Activated CD8-positive, alpha-beta memory T cell treated with anti-CD3 and anti-CD28 coated beads for 24 hours (primary cell): ENCODE measurements at regions not wholly inside any gene's neighbourhood (a gene's known extent, or its start where the extent isn't known, plus 50 kb on each side); places are given as distances from the start of the nearest gene placed in this dataset.
A peak's percentile ranks its signal among the peaks of the same experiment; 100 is the strongest.
"Not testable (repeated sequence)": the region's sequence is repeated elsewhere in the genome, so short reads cannot be mapped to it uniquely, and the experiment has no call there.

ENCODE experiments used
- DNase-seq: peaks from one replicate; pipeline ENCODE4 v3.0.0-alpha.2; 2020

DNA sequence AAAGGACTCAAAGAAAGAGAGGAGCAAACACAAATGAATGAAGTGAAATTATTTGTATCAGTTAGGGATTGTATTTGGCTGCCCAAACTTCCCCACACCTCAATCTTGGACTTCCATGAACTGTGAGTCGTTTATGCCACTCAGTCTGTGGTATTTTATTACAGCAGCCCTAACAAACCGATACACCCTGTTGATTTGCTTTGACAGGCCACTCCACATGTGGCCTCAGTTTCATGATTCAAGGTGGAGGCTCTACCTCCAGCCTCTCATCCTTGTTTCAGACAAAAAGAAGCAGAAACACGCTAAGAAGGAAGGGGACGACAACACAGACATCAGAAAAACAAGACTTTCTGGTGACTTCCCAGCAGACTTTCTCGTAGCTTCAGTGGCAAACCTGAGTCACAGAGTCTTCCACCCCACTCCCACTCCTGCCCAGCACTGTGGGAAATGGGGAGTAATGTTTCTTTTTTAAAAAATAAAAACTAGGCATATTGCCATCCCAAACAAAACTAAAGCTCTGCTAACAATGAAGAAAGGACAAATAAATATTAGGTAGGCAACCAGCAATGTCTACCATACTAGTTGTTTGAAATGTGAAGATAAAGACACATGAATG, 52.2 kb upstream of the ABCA1 start:
- no peak for DNase-seq

DNA sequence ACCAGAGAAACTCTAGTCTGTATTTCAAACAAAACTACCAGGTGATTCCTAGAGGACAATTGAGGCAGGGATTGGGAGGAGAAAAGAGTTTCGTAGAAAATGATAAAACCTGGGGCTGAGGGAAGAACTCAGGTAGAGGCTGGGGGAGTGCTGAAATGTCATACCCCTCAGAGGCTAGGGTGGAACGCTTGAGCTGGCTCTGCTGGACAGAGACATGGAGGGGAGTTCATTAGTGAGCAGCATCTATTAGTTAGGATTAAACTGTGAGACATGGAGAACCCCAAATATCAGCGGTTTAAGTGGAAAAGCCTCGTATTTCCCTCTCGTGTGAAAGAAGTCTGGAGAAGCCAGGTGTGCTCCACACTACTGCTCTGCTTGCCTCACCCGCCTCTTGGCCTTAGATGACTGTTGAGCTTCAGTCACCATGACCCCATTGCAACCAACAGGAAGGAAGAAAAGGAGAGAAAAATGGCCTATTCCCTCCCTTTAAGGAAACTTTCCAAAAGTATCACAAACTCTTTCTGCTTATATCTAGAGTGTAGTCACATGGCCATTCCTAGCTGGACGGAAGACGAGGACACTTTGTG, 53.7 kb upstream of the ABCA1 start:
- no peak for DNase-seq

DNA sequence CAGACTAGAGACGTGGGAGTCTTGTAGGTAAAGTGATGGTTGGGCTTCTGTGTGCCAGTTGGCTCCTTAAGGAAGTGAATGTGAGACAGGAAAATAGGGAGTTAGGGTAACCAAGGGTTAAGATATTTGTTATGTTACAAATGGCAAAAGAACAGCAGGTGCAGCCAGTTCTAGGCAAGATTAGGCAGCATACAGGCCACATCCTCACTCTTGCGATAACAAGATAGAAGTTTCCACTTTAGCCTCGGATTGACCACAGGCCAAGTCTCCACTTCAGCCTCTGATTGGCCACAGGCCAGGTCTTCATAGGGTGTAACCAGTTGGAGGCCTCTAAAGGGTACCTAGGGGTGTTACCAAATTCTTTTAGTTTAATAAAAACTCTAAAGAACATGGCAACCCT, 54.6 kb upstream of the ABCA1 start:
- DNase-seq: no peak

DNA sequence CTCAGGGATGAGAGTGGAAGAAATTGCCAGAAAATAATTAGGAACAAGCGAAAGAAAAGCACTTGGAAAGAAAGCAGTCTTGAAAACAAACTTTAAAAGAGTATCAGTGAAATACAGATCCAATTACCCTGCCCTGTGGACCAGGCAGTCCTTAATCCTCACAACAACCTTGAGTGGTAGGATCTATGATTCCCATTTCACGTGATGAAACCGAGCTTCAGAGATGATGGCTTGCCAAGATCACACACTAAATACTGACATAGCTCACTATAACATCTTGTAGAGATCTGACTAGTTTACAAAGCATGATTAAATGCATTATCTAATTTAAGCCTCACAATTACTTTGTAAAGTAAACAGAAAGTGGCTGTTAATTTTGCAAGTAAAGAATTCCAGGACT, 55.5 kb upstream of the ABCA1 start:
- no peak for DNase-seq

DNA sequence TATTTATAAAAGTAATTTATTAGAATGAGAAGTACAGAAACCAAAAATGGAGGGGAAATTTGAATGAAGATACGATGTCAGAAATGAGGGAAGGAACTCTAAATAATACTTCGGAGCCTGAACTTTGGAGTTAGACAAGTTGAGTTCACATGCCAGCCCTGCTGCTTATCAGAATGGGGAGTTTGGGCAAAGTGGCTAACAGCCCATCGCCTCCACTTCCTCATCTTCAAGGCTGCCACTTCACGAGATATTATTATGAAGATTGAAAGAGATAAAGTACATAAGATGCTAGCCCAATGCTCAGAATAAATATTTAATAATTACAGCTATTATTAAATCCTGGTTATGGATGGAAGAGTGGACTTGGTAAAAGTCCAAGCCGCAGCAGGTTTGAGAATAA, 56.2 kb upstream of the ABCA1 start:
- DNase-seq: no peak

DNA sequence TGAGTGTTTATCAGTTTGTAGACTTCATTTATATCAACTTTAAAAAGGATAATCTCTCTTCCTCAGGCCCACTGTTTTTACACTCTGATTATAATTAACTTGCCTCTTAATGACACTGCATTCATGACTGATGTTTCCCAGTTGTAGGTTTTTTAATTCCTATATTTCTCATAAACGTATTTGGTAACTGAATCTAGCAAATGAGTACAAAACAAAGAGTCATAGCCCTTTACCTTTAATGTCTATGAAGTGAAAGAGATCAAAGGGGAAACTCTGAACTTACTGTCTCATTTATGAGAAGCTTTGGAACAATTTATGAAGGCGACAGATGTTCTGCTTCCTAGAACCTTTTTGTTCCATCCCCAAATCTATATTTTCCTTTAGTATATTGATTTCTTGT, 56.6 kb upstream of the ABCA1 start:
- no peak for DNase-seq

DNA sequence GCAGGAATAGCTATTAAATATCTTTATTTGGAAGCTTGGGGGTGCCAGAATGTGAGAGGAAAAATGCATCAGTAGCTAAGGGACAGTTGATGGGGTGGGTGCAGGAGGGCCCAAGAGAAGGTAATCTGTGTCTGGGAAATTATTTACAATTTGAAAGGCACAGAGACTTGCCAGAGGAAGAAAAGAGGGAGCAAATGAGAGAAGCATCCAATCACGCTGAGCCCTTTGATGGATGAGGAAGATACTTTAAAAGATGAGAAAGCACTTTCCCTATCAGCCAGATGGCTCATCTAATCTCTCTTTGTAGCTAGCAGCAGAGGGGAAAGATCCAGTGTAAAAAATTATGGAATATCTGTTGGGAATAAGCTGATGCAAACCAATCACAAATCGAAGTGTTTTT, 57.0 kb upstream of the ABCA1 start:
- no peak for DNase-seq

DNA sequence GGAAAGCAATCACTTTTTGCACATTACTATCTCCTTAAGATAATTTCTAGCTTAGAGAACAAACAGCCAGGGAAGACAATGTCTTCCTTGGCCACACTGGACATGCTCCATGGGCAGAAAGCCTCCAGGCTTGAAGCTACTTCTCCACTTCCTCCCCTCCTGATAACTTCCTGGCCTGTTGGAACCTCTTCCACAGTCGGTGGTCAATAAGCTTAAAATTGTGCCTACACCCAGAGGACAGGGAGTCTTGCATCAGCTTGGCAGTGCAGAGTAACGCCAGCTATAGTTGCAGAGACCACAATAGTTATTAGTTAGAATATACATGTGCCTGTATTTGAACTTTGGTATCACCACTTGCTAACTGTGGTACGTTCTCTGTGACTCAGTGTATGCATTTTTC, 58.1 kb upstream of the ABCA1 start:
- DNase-seq: no peak

DNA sequence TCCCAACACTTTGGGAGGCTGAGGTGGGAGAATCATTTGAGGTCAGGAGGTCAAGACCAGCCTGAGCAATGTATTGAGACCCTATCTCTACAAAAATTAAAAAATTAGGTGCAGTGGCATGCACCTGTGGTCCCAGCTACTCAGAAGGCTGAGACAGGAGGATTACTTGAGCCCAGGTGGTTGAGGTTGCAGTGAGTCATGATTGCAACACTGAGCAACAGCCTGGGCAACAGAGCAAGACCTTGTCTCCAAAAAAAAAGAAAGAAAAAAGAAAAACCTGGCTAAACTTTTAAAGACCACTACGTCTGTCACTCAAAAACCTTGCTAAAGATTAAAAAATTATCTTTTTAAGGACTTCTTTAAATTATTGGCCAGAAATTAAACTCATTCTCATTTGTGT, 59.8 kb upstream of the ABCA1 start:
- no peak for DNase-seq

DNA sequence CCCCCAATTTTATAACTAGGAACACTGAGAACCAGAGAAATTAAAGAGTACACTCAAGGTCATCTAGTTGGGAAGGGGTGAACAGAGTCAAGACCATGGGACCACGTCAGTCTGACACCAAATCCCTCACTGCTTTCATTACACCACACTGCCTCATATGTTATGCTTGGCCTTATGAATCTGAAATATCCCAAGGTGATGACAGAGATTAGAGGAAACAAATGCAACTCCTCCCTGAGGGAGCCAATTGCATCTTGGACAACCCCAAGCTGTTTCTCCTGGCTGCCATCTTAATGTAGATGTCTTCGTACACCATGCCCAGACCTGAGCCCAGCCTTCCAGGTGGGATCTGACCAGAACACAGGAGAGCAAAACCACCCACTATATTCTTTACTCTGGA, 60.6 kb upstream of the ABCA1 start:
- no peak for DNase-seq

DNA sequence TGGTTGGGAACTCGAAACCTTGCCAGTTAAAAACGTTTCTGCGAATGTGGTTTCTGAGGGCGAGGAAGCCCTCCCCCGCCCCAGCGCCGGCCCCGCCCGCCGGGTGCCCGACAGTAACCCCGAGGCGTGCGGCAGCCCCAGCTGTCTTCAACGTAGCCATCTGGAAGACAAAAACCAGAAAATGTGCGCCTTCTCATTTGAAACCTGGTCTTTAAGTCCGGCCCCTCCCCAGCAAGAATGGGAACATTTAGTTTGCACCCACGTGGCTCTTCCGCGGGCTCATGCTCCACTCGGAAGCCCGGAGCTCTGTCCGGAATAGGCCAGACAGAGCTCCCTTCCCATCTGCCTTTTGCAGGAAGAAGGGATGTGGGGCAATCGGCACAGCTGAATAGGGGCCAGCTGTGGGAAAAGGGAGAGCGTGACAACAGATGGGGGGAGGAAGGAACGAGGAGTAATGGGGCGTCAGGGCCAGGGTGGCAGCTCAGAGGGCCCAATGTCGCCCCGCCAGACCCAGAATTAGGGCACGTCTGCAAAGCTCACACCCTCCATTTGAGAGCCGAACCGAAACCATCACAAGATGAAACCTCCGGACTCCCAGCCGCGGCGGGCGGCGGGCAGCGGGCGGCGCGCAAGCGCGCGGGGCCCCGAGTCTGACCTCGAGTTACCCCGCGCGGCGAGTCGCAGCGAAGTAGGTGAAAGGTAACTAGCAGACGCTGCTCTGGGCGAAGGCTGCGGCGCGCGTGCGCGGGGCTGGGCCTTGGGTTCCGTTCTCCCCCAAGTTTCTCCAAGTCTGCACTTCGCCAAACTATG, 63.4 kb upstream of the ABCA1 start:
- peak; percentile 89 for DNase-seq

DNA sequence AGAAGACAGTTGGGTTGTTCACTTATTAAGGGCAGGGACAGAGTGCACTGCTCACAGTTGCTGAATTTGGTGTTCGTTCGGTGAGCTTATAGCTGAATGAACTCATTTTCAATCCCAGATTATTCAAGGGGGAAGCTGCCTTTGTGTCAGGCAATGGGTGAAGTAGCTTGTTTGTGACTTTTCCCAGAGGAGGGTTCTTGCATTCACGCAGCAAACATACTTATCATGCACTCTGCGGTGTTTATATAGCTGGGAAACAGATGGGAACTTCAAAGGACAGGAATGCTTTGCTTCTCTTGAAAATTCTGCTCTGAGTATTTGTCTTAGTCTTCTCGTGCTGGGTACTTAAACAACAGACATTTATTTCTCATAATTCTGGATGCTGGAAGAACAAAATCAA, 64.7 kb upstream of the ABCA1 start:
- DNase-seq: no peak

DNA sequence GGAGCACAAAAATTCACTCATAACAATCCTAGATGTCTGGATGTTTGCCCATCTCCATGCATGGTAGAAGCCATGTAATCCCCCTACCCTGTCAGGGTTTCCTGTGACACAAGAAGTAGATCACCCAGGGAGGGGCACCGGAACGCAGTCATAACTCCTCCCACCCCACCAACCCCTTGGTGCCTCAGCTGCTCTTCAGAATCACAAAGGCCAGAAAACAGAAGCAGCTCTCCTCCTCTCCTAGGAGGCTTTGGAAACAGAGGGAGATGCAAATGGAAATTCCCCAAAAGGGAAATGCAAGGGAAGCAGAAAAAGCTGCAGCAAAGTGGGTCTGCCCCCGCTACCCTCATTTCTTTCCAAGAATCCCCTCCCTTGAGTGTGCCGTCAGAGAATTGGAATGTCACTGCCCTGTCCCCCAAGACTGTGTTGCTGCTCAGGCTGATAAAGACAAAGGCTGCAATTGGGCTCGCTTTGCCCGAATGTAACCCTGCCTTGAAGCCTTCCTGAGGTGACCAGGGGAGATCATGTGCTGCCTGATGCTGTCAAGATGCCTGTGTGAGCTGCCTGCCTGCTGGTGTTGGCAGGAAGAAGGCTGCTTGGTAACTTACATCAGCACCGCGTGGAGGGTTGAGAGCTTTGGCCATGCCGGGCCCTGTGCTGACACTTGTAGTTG, 65.5 kb upstream of the ABCA1 start:
- DNase-seq: peak; percentile 61

DNA sequence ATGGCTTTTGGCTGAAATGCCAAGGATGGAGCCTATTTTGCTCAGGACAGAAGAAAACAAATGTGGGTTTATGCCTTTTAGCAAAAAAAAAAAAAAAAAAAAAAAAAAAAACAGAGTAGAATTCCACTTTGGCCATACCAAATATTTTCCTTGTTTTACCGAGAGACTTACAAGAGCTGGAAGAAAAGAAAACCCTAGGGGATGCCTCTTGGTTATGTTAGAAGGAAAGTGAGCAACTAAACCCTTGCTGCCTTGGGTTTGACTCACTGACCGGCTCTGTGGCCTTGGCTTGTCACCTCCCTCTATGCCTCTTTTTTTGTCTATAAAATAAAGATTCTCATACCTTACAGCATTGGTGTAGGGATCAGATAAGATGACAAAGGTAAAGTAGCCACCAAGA, 69.6 kb upstream of the ABCA1 start:
- DNase-seq: no peak

DNA sequence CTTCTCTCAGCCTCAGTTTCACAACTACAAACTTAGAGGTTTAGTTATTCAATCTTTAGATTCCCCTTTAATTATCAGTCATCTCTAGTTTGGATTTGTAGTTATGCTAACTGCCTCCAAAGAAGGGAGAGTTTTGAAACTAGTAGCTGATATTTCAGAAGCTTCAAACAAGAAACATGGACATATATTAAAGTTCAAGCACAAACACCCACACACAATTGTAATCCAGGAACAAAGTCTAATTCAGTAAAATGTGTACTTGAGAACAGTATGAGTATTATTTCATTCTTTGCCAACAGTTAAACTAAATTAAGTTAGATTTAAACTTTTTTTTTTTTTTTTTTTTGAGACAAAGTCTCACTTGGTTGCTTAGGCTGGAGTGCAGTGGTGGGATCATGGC, 71.2 kb upstream of the ABCA1 start:
- no peak for DNase-seq

DNA sequence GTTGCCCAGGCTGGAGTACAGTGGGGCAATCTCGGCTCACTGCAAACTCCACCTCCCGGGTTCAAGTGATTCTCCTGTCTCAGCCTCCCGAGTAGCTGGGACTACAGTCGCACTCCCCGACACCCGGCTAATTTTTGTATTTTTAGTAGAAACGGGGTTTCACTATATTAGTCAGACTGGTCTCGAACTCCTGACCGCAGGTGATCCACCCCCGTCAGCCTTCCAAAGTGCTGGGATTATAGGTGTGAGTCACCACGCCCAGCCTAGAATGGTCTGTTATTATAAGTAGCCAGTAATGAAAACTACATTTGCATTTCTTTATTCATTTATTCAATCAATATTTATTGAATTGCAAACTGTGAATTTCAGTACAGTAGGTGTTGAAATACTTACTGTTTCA, 72.6 kb upstream of the ABCA1 start:
- DNase-seq: not testable (repeated sequence)

DNA sequence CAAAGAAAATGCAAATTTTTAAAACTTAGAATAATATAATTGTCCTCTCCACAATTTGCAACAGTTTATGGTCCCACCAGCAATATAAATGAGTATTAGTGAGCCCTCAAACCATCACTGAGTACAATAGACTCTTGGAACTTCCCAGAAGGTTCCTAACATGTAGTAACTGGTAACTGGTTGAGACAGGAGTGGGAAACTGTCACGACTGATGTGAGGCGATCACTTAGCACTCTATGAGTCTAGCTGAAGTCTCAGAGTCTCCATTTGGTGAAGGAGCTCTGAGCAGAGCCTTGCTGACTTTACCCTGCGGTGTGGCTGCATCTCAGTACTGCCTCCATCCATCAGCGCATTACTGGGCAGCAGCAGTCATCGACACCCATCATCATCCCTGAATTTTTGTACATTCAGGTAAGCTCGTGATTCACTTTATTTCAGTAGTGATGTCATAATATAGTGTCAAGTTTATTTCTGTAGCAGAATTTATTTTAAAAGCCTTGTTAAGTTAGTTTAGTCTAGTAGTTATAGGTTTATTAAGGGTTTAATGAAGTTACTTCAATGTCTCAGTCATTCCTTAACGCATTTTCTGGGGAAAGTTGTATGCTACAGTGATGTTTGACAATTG, 76.6 kb upstream of the ABCA1 start:
- no peak for DNase-seq

DNA sequence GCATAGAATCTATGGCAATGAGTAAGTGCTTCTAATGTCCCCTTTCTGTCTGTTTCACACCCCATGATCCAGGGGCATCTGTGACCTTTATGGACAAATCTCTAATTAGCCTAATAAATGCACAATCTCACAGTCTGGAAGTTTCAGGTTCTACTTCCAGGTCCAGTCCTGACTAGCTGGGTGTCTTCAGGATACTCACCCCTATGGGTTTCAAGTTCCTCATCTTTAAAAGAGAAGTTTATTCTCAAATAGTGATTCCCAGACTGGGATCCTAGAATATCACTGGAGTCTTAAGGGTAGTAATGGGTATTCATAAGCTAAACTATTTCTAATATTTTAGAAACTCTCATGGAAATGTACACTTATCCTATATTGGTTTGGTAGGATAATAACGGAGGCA, 77.2 kb upstream of the ABCA1 start:
- DNase-seq: no peak

DNA sequence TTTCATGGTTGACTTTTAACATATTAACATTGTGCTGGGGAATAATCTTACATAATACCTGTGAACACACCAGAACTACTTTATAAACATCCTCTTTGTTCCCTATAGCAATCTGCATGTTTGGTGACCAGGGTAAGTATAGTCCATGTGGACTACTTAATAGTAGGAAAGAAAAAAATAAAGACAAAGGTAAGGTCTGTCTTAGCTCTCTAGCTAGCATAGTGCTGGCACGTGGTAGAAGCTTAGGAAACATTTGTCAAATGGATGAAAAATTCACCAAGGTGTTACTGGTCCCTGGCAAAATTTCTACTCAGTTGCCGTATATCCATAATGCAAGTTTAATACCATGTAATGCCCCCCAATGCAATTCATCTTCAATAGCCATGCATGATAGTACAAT, 78.6 kb upstream of the ABCA1 start:
- DNase-seq: no peak

DNA sequence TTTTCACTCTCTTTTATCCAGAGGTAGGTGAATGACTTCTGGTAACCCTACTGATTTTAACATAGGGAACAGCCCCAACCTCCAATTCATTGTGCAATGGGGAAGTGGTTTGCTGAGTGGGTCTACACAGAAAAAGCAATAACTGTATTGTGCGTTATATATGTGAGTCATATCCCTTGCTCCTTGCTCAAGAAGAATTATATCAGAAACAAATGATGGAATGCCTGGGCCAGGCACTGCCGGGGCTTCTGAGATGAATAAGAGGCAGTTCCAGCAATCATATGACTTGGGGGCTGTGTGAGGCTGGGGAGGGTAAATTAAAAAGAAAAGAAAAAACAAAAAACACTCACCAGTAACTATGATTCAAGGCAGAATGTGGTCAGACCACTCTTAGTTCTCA, 79.2 kb upstream of the ABCA1 start:
- DNase-seq: no peak

DNA sequence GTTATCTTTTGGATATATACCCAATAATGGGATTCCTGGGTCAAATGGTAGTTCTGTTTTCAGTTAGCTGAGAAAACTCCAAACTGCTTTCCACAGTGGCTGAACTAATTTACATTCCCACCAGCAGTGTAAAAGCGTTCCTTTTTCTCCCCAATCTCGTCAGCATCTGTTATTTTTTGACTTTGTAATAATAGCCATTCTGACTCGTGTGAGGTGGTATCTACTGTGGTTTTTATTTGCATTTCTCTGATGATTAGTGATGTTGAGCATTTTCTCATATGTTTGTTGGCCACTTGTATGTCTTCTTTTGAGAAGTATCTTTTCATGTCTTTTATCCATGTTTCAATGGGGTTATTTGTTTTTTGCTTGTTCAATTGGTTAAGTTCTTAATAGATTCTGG, 82.1 kb upstream of the ABCA1 start:
- DNase-seq: not testable (repeated sequence)

DNA sequence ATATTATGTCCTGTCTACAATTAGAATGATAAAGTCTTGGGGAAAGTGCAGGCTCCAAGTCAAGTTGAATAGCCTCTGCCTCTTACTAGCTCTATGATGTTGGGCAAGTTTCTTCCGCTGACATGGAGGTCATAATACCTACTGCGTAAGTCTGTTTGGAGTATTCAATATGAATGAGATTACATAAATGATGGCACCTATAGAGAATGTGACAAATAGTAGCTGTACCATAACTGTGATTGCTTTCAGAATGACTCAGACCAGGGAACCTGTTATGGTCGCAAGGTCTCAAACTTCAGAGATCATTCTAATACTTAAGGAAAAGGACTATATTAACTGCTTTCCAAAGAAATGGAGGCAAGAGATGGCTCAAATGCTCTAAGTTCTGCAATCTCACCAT, 94.0 kb upstream of the ABCA1 start:
- no peak for DNase-seq

DNA sequence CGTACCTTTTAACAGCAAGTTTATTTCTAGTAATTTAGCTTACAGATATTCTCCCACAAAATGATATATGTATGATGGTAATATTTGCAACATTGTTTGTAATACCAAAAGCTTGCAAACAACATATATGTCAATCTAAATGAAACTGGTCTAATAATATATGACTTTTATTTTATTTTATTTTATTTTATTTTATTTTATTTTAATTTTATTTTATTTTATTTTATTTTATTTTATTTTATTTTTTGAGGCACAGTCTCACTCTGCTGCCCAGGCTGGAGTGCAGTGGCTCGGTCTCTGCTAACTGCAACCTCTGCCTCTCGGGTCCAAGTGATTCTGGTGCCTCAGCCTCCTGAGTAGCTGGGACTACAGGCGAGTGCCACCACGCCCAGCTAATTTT, 94.6 kb upstream of the ABCA1 start:
- not testable (repeated sequence) for DNase-seq

DNA sequence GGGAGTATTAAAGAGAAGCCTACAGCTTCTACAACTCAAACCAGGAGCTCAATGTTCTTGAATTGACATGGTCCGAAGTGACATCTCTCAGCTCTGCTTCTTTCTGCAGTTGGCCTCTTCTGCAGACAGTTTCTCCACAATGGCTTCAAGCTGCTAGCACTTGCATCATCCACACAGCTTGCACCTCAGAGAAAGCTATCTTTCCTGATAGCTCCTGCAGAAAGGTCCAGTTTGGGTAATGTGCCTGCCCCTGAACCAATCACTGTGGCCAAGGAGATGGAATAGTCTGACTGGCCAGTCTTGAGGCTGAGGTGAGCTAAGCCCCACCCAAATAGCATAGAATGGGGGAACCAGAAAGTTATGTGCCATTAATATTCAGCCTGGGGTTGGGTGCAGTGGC, 95.8 kb upstream of the ABCA1 start:
- no peak for DNase-seq
